D341Med (cell line): ENCODE measurements at regions not wholly inside any gene's neighbourhood (a gene's known extent, or its start where the extent isn't known, plus 50 kb on each side); places are given as distances from the start of the nearest gene placed in this dataset.
"Not testable (repeated sequence)": the region's sequence is repeated elsewhere in the genome, so short reads cannot be mapped to it uniquely, and the experiment has no call there.

ENCODE experiments used
- DNase-seq: peaks from one replicate; pipeline ENCODE4 v3.0.0; 2012; ENCODE audit warnings: low spot score

DNA sequence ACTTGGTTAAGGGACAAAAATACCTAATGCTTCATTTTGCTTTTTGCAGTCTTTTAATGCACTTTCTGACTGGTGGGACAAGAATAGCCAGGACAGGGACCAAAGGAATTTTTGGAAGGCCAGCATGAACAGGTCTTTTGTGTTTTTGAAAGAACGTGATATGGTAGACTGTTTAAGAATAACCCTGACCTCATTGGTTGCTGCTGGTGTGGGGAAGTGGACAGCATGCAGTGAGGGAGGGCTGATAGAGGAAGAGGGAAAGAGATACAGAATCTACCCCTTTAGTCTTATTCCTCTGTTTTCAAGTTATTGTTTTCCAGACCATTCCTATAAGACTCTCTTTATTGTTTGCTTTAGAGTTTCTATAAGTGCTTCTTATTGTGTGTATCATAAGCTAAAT lies 816.2 kb downstream of the CDH11 start:
- no peak for DNase-seq

DNA sequence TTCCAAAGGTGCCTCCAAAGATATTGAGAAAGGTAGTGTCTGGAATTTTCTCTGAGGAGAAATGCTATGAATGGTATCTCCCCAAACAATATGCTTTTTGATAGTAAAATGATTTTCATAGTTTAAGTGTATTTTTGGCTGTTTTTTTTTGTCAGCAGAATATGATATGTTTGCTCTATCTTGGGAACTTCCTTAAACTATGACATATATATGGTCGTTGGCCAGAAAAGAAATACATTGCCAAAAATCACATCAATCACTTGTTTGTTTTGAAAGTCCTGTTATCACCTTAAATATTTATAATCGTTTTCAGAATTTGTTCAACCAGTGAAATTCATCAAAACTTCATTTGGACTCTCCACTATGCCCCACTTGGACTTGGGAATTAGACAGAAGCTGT lies 816.9 kb downstream of the CDH11 start:
- no peak for DNase-seq

DNA sequence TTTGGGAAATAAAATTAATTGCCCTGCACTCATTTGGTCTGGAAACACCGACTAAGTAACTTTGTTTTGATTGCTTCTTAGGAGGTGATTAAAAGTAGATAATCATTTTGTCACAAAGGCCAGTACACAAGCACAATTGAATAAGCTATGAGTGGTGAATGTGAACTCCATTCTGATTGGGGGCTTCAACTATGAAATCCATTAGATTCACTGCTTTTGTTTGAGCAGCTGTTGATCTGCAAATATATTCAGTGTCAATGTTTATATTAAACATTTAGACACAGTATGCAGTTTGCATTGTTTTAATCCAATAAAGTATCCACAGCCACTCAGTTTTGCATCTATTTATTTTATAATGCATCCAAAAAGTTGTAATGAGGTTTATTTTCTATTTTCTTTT lies 817.5 kb downstream of the CDH11 start:
- no peak for DNase-seq

DNA sequence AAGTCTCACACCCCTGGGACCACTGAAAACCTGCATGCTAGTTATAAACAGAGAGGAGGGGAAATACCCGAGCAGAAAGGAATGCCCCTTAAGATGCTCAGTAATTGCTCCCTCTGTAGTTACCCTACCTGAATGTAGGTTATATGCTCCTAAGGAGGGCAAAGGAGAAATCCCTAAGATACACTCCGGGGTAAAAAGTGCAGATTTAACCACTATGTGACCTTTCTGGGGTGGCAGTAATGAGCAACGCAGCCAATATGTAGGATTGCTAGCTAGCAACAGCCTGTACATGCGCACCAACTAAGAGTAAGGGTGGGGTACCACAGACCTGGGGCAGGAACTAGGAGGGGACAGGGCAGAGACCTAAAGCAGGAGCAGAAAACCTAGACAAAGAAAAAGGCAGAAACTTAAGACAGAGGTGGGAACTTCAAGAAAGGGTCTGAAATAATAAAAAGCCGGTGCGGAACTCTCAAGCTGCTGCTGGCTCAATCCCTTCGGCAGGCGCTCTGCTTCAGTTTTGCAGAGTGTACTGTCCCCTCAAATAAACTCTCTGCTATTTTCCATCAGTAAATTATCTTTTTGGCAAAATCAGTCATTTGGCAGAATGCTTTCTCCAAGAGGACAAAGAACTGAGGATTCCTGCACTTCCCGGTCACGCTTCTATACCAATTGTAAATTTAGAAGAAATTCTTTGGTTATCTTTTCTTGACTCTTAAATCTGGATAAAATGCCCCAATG lies 823.8 kb downstream of the CDH11 start:
- no peak for DNase-seq

DNA sequence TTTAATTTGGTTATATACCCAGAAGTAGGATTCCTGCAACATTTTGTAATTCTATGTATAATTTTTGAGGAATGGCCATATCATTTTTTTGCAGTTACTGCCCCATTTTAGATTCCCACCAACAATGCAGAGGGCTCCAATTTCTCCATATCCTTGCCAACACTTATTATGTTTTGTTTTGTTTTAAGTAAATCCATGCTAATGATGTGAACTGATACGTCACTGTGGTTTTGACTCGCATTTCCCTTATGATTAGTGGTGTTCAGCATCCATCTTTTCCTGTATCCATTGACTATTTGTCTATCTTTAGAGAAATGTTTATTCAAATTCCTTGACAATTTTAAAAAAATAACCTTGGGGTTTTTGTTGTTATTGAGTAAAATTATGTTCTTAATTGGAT lies 826.4 kb downstream of the CDH11 start:
- no peak for DNase-seq

DNA sequence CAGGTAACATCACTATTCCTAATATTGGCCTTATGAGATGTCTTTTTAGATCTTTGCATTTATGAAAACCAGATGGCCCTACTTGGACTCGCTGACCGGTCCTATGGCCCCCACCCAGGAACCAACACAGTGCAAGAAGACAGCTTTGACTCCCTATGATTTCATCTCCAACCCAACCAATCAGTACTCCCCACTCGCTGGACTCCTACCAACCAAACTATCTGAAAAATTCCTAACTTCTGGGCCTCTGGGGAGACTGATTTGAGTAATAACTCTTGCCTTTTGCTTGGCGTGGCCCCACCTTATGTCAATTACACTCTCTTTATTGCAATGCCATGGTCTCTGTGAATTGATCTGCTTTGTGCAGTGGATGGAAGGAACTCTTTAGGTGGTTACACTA lies 828.9 kb downstream of the CDH11 start:
- no peak for DNase-seq

DNA sequence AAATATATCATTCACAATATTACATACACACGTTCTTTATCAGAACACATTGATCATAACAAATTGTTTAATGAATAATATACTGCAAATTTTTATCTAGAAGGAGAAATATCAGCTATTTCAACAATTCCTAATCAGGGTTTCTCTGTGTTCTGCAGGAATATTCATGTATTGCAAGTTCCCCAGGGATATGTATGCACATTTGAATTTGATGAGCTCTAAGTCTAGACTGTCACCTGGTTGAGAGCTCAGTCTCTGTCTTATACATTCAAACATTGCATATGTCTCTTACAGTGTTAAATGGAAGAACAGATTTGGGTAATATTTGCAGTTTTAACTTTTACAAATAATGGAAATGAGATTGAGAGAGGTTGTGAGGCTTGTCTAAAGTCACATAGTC lies 829.7 kb downstream of the CDH11 start:
- DNase-seq, result no peak

DNA sequence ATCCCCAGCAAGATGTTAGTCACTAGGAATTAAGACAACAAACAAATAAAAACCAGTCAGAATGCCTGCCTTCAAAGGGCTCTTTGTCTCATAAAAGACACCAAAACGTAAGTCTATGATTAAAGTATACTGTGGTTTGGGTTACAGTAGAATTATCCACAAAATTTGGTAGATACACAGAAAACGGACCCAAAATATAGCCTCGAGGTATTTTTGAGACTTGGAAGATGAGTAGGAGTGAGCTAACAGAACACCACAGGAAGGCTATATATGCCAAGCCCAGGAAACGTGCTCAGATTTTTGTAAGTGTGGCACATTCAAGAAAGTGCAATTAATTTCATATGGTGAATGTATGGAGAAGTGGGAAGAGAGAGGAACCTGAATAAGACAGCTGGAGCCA lies 831.4 kb downstream of the CDH11 start:
- DNase-seq, result no peak

DNA sequence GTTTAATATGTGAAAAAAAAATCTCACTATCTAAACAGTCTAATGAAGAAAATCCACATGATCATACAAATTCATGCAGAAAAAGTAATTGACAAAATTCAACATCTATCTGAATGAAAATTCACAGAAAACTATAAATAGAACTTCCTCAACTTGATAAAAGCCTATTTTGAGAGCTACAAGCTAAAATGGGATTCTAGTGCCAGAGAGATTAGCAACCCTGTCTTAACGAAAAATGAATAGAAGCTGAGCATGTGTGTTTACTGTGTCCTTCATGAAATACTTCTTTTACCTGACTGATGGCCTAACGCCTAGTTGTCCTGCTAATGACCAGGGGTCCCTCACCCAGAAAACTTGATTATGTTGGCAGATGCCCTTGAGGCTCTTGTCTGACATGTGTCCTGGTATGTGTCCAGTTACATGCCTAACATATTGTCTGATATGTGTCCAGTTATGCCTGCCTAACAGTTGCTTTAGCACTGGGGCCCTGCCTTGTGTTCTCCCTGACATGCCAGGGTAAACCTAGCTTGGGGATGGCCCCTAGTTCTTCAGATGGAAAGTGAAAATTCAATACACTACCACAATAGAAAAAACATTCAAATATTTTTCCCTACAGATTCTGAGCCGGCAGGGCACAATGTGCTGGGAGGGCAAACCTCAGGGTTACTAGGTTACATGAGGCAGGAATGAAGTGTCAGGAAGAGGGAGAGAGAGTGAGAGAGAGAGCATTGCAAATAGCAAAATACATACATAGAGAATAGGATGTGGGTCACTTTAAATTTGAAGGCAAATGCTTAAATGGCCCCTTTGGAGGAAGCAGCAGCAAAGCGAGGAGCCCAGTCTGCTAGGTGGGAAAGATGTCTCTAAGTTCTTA lies 834.0 kb downstream of the CDH11 start:
- DNase-seq, result no peak

DNA sequence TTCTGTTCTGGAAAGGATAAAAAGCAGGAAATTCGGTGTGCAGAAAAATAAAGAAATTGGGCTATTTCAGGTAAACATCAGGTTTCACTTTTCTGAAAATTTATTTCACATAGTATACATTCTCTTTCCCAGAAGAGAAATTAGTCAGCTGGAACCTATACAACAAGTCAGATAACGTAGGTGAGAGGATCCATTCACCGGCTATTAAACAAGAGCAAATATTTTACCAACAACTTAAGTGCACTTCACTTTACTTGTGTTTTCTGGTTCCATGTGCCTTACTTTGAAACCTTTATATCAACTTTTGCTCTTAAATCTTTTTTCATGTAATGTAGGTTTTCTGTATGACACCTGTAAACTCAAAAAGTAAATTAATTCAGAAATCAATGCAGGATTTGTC lies 839.7 kb downstream of the CDH11 start:
- DNase-seq, result no peak

DNA sequence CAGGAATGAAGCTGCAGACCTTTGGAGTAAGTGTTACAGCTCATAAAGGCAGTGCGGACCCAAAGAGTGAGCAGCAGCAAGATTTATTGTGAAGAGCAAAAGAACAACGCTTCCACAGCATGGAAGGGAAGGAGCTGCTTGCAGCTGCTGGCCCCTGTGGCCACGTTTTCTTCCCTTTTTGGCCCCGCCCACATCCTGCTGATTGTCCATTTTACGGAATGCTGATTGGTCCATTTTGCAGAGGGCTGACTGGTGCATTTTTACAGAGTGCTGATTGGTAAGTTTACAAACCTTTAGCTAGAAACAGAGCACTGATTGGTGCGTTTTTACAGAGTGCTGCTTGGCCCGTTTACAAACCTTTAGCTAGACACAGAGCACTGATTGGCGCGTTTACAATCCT lies 841.5 kb downstream of the CDH11 start:
- DNase-seq, result no peak

DNA sequence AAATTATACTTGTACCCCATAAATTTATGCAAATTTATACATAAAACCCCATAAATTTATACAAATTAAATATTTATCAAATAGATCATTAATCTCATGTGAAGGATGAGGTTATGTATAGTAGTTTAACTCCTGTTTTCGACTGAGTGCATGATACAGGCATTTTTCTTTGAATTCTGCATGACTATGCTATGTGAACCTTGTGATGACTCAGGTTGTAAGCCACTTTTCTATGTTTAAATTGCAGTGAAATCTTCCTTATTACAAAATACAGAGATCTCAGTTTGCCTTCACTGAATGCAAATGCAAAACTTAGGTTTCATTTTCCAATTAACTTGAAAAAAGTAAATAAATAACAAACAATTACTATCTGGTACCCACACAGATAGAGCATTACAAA lies 843.7 kb downstream of the CDH11 start:
- DNase-seq, result no peak

DNA sequence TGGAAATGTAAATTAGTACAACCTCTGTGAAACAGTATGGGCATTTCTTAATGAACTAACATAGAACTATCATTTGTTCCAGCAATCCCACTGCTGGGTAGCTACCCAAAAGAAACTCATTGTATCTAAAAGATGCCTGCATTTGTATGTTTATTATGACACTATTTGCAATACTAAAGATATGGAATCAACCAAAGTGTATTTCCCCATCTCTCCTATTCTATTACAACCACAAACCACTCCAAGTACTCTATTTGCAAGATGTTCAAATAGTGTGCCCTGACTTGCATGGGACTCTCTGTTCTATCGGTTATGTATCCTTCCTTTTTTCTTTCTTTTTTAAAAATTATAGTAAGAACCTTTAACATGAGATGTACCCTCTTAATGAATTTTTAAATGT lies 845.2 kb downstream of the CDH11 start:
- no peak for DNase-seq

DNA sequence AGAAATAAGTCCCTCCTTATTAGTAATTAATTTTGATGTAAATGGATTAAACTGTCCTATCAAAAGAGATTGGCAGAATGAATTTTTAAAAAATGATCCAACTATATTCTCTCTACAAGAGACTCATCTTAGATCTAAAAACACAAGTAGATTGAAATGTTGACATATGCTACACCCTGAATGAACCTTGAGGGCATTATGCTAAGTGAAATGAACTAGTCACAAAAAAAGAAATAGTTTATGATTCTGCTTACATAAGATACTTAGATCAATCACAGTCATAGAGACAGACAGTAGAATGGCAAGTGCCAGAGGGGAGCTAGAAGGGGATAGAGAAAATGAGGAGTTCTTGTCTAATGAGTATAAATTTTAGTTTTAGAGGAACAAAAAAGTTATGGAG lies 849.8 kb downstream of the CDH11 start:
- DNase-seq, result no peak

DNA sequence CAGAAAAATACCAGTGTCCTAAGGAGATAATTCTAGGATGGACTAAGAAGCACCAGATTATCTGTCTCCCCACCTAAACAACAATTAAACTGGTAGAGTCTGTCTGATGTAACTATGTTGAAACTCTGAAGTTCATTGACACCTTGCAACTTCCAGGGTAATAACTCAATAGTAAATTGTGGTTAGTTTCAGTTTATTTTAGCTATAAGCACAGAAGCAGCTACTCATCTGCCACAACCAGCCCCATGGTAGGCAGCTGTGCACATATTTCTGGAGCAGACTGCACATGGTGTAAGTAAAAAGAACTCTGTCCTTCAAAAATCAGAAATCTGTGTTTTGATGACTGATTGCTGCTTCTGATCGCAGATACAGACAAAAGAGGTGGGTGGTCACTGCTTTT lies 852.1 kb downstream of the CDH11 start:
- DNase-seq, result no peak

DNA sequence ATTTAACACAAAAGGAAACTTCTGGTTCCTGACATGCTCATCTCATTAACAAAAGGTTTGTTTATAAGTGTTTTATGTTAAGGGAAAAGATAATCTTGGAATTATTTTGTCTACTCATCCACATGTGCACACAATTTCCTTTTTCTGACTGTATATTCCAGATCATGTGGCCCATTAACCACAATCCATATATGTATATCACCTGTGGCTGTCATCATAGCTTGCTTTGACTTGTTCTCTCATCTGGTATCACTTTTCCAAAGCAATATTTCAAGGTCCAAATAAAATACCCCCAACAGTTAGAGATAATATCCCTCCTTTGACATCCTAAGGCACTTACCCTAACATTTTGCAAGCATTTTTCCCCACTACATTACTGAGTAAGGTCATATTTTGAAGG lies 856.1 kb downstream of the CDH11 start:
- no peak for DNase-seq

DNA sequence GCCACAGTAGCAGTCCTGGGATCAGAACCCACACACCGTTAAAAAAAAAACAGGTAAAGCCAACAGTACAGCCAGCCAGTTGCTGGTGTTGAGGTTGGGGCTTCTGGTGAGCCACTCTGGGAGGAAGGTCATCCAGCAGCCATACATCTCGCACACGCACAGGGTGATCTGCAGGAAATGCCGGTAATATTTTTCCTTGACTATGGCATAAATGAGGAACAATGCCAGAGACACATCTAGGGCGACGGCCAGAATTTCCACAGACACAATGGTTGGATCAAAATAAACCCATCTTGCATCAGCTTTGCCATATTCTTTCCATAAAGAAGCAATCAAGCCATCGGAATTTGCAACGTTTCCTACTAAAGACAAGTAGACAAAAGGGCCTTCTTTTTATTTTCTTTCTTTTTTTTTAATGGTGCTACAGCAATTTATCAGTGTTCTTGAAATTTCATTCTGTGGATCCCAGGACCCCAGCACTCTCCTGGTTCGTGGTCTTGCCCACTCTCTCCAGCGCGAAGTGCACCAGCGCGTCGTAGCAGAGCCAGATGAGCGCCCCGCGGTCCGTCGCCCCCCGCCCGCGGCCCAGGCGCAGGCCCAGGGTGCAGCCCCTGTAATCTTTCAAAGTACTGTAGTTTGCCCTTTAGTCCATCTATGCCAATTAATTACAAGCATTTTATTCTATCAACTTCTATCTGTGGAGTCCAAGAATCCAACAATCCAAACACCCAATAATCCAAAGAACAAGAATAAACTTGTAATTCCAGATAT lies 861.0 kb downstream of the CDH11 start:
- DNase-seq, result not testable (repeated sequence)

DNA sequence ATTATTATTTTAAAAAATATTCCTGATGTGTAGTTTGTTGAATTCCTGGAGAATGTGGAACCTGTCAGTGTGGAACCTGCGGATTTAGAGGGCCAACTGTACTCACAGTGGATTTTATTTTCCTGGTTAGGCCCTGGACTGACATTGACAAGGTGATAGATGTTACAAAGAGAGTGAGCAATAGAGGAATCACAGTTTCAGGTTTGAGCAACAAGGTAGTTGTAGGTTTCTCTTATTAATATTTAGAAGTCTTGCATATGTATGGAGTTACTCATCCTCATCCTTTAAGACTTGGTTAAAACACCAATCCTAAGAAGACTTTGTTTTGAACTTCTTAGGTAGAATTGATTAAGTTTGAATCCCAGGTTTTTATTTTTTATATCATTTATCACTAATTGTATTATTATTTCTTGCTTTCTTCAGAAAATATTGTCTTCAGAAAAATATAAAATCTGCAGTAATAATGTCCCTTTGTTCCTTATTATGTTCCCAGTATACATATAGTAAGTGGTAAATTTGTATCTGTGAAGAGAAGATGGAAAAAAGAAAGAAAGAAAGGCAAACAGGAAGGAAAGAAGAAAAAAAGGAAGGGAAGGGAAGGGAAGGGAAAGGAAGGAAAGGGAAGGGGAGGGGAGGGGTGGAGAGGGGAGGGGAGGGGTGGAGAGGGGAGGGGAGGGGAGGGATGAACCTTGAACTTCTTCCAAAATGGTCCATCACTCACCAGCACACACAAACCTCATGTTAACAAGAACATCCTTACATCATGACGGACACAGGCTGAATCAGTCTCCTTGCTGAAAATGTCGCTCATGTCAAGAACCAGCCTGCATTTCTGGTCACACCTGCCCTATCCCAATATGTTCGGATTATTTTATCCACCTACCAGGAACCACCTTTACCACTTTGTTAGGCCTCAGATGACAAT lies 867.2 kb downstream of the CDH11 start:
- no peak for DNase-seq

DNA sequence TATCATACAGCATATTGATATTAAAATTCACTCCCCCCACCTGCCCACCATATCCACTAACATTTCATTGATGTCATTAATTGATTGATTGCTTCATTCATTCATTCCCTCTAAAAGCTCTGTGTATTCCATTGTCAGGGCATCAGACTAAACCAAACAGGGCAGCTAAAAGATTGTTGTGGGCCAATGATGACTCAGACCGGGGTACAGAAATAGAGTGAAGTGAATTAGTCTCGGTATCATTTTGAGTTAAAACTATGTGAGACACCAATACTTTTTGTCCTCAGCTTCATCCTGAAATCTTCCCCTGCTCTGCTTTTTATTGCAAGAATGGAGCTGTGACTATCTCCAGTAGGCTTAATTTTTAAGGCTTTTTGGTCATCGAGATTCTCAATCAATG lies 868.3 kb downstream of the CDH11 start:
- DNase-seq, result no peak

DNA sequence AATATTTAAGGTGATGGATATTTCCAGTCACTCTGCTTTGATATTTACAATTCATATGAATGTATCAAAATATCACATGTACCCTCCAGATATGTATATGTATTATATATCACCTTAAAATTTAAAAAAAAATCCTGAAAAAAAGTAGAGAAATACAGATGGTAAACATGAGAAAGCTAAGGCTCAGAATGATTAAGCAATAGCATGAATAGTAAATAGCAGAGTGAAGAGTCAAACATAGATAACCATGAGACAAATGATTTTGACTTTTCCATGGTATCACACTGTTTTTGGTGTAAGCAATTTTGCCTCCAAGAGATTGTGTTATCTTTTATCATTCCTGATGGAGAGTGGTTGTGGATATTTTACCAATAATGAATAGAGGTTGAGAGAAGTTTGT lies 868.8 kb downstream of the CDH11 start:
- no peak for DNase-seq

DNA sequence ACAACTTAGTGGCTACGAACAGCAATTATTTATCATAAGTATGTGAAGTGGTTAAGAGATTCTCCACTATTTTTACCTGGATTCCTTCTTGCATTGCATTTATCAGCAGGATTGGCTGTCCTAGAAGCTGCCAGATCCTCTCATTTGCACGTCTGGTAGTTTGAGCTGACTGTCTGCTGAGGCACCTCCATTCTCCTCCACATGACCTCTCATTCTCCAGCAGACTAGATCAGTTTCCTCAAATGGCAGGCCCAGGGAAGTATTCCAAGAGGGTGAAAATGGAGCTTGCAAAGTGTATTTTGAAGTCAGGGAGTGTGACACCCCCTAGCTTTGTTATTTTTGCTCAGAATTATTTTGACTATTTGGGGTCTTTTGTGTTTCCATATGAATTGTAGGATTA lies 870.1 kb downstream of the CDH11 start:
- no peak for DNase-seq

DNA sequence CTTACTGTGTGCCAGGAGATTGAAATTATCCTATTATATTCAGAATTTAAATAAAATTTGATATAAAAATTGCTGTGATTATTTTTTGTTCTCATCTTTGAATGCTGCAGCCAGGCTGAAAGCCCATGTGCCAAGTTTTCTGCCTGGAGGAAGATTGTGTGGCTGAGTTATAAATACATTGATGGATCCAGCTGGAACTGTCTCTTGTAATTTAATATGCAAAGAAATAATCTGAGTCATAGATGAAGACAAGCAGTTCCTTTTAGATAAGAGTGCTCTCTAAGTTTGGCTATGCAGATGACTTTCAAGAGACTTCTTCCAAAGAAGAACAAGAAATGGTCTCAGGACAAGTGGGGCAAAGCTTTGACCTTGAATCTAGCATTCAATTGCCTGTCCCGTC lies 871.0 kb downstream of the CDH11 start:
- no peak for DNase-seq
